ENCODE measurements at regions not wholly inside any gene's neighbourhood (a gene's known extent, or its start where the extent isn't known, plus 50 kb on each side); places are given as distances from the start of the nearest gene placed in this dataset.

GRCh38 chr5:155969537-155969936, 357.4 kb upstream of the SGCD start:
- no peaks in the 10 kb centered on the region for H3K4me1 ChIP-seq (ENCODE audit: control insufficient read depth, extremely low read depth, insufficient read depth, low read length)
- intact Hi-C loops (cut with micrococcal nuclease): no loop called here
- no peak overlapping the region for H3K27ac ChIP-seq (ENCODE audit: insufficient read depth, low read depth, low read length)
- H3K9me1 ChIP-seq (replicated peaks; ENCODE audit: control insufficient read depth, extremely low read depth, insufficient read depth, low read length): no peaks in the 10 kb centered on the region
- H3K9me3 ChIP-seq (replicated peaks; ENCODE audit: control insufficient read depth, insufficient read depth, low read length): peaks cover 2% of the 10 kb centered on the region
- no peaks in the 10 kb centered on the region for H4K20me1 ChIP-seq (replicated peaks; ENCODE audit: control insufficient read depth, extremely low read depth, insufficient read depth, low read length)
- DNase-seq (ENCODE audit: low read depth, low spot score) (no peak), FAIRE-seq (no peak)
- dilution Hi-C loops (cut with MboI; ENCODE audit: extremely low pct_ligation_motif_present, low sequenced_read_pairs): no loop called here
- no peaks in the 10 kb centered on the region for H3K36me3 ChIP-seq (ENCODE audit: control insufficient read depth in 2 of 2, extremely low read depth in 1 of 2, insufficient read depth in 2 of 2, low read length in 2 of 2)
- TF ChIP-seq CTCF (IDR thresholded peaks at IDR 0.05; ENCODE audit: extremely low read depth in 1 of 2, insufficient read depth in 1 of 2, low read depth in 1 of 2, low read length in 2 of 2) (no peak), JUN (IDR thresholded peaks at IDR 0.05; ENCODE audit: borderline replicate concordance, insufficient read depth, insufficient read length, low read depth) (no peak), POLR2A (IDR thresholded peaks at IDR 0.05; ENCODE audit: low read depth, low read length) (no peak)
- no peak overlapping the region for H3K9ac ChIP-seq (replicated peaks; ENCODE audit: extremely low read depth, insufficient read depth, low read length)
- no TSS peak for BruUV-seq (replicated peaks)
- H3K79me2 ChIP-seq (ENCODE audit: control insufficient read depth, insufficient read depth, low read length): no peaks in the 10 kb centered on the region
- no peaks in the 10 kb centered on the region for H3K27me3 ChIP-seq (ENCODE audit: control insufficient read depth in 2 of 2, insufficient read depth in 2 of 2, low read length in 2 of 2)
- ChIA-PET POLR2A (no interaction called here), CTCF (no interaction called here)
- H3K4me3 ChIP-seq (replicated peaks in 1 of 3; ENCODE audit: insufficient read depth in 1 of 3, low read depth in 1 of 3, low read length in 3 of 3): no peak overlapping the region
- H3K4me2 ChIP-seq (ENCODE audit: insufficient read depth, low read length): no peak overlapping the region
- no peak overlapping the region for H2AFZ ChIP-seq (ENCODE audit: low read depth, low read length)

DNA sequence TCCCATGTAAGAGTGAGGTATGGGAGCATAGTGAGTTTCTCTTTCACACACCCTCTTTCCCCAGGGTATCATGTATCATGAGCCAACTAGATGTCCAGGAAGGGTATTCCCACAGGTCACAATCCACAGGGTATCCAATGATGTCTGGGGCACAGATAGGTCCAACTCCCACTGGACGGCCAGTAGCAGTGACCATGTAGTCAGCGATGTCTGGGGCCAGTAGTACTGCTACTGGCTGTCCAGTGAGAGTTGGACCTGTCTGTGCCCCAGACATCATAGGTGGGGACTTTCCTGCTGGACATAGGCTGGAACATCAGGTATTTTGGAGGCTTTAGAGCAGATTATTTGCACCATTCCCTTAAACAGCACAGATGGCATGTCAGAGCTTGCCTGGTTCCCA, 352.6 kb upstream of the SGCD start:
- ChIA-PET POLR2A (no interaction called here), CTCF (no interaction called here)
- no peaks in the 10 kb centered on the region for H3K79me2 ChIP-seq (ENCODE audit: control insufficient read depth, insufficient read depth, low read length)
- no peak overlapping the region for H3K9ac ChIP-seq (replicated peaks; ENCODE audit: extremely low read depth, insufficient read depth, low read length)
- no TSS peak for BruUV-seq (replicated peaks)
- no peaks in the 10 kb centered on the region for H3K9me3 ChIP-seq (replicated peaks; ENCODE audit: control insufficient read depth, insufficient read depth, low read length)
- H2AFZ ChIP-seq (ENCODE audit: low read depth, low read length): no peak overlapping the region
- no peaks in the 10 kb centered on the region for H3K27me3 ChIP-seq (ENCODE audit: control insufficient read depth in 2 of 2, insufficient read depth in 2 of 2, low read length in 2 of 2)
- intact Hi-C loops (cut with micrococcal nuclease): no loop called here
- H4K20me1 ChIP-seq (replicated peaks; ENCODE audit: control insufficient read depth, extremely low read depth, insufficient read depth, low read length): no peaks in the 10 kb centered on the region
- dilution Hi-C loops (cut with MboI; ENCODE audit: extremely low pct_ligation_motif_present, low sequenced_read_pairs): no loop called here
- H3K36me3 ChIP-seq (ENCODE audit: control insufficient read depth in 2 of 2, extremely low read depth in 1 of 2, insufficient read depth in 2 of 2, low read length in 2 of 2): no peaks in the 10 kb centered on the region
- no peak for DNase-seq (ENCODE audit: low read depth, low spot score)
- H3K9me1 ChIP-seq (replicated peaks; ENCODE audit: control insufficient read depth, extremely low read depth, insufficient read depth, low read length): no peaks in the 10 kb centered on the region
- no peak overlapping the region for H3K4me2 ChIP-seq (ENCODE audit: insufficient read depth, low read length)
- no peak overlapping the region for H3K4me3 ChIP-seq (replicated peaks in 1 of 3; ENCODE audit: insufficient read depth in 1 of 3, low read depth in 1 of 3, low read length in 3 of 3)
- no peak overlapping the region for H3K27ac ChIP-seq (ENCODE audit: insufficient read depth, low read depth, low read length)
- TF ChIP-seq, protein P1, sequence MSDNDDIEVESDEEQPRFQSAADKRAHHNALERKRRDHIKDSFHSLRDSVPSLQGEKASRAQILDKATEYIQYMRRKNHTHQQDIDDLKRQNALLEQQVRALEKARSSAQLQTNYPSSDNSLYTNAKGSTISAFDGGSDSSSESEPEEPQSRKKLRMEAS (IDR thresholded peaks at IDR 0.05; ENCODE audit: insufficient read depth, insufficient read length): no peak
- TF ChIP-seq POLR2A (IDR thresholded peaks at IDR 0.05; ENCODE audit: low read depth, low read length) (no peak), GATA2 (IDR thresholded peaks at IDR 0.05; ENCODE audit: insufficient read depth, insufficient read length, low read depth, low read length) (no peak), FOS (IDR thresholded peaks at IDR 0.05; ENCODE audit: borderline replicate concordance, insufficient read depth, low read length) (no peak), MYC (IDR thresholded peaks at IDR 0.05; ENCODE audit: low read depth, low read length) (no peak)
- no peak for FAIRE-seq
- H3K4me1 ChIP-seq (ENCODE audit: control insufficient read depth, extremely low read depth, insufficient read depth, low read length): no peaks in the 10 kb centered on the region

Measured in endothelial cell of umbilical vein (primary cell).